Right ventricle myocardium superior (tissue), 1 donor: ENCODE measurements at regions not wholly inside any gene's neighbourhood (a gene's known extent, or its start where the extent isn't known, plus 50 kb on each side); places are given as distances from the start of the nearest gene placed in this dataset.

Experiments used
- ATAC-seq: fragments of 200-7000 bp; cut with Tn5 transposase; one replicate; pipeline ENCODE4 v1.9.1; 2020; ENCODE audit warnings: mild to moderate bottlenecking; ENCODE audit not compliant: poor library complexity
- DNase-seq: peaks from one replicate; pipeline ENCODE4 v3.0.0-alpha.2; 2020
- intact Hi-C: fragments of 100-400 bp; cut with DNase I; formaldehyde crosslinking; loops from one replicate; pipeline ENCODE4 v1.11.2; 2022
- donor health status: DM: no; HTN: yes; CAD: no; lungs with severe emphysema.

DNA sequence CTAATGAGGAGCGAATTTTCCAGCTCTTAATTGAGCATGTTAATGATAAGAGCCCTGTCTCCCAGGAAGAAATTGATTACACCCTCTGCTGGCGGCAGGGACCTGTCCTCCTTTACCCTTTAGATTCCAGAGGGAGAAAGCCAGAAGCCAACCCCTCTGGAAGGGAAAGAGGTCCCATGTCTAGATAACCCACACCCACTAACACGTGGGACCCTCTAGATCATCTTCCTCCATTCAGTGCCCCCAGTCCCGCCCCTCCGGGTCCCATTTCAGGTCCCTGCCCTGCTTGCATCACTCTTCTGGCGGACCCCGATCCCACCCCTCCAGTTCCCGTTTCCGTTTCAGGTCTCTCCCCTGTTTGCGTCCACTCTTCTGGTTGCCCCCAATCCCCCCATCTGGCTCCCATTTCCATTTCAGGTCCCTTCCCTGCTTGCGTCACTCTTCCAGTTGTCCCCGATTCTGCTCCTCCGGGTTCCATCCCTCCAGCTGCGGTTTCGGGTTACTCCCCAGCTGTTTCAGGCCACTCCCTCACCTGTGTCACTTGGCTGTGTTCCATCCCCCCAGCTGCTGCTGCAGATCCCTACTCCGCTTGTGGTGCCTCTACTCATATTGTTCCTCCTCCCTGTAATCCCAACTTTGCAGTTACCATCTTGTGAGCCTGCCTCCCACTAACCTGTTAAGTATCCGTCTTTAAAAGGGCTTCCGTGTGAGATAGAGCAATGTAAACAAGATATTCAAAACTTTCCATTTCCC is 202.4 kb downstream of the SH2D4B start:
- DNase-seq (no peak), ATAC-seq (no peak)
- intact Hi-C loops = no loop called here

- intact Hi-C loops = no loop called here
- ATAC-seq = no peak
- DNase-seq = no peak
These were observed 203.6 kb downstream of the SH2D4B start for GRCh38 chr10:80741278-80741677.

DNA sequence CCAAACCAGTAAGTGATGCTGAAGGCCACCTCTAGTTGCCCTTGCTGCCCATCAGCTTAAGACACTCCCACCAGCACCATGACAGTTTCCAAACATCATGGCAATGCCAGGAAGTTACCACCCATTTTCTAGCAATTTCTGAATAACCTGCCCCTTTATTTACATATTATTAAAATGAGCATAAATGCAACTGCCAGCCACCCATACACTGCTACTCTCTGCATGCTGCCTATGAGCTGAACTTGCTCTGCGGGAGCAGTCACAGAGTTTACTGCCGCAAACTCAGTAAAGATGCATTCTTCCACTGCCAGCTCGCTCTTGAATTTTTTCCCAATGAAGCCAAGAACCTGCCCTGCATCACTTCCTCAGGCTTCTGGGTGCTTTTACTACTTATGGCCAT is 212.6 kb downstream of the SH2D4B start:
- DNase-seq (no peak), ATAC-seq (no peak)
- intact Hi-C loops = no loop called here

- DNase-seq (no peak), ATAC-seq (no peak)
- intact Hi-C loops = no loop called here
These were observed 214.2 kb downstream of the SH2D4B start for GRCh38 chr10:80751940-80752339.

DNA sequence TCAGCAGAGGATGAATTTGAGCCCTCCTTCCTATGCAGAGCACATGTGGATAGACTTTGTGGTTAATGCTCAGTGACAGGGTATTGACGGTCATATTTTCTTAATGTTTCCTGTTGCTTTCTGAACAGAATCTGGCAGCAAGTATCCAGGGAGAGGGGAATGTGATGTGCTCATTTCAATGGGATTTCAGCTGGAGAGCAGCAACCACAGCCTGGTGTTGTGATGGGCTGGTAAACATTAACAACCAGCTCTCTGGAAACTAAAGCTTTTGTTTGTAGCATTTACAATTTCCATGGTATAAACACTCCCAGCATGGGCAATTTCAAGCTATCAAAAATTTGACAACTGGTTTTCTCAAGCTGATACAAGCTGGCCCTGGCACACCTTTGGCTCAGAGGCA is 215.9 kb downstream of the SH2D4B start:
- ATAC-seq (no peak), DNase-seq (no peak)
- intact Hi-C loops = no loop called here

DNA sequence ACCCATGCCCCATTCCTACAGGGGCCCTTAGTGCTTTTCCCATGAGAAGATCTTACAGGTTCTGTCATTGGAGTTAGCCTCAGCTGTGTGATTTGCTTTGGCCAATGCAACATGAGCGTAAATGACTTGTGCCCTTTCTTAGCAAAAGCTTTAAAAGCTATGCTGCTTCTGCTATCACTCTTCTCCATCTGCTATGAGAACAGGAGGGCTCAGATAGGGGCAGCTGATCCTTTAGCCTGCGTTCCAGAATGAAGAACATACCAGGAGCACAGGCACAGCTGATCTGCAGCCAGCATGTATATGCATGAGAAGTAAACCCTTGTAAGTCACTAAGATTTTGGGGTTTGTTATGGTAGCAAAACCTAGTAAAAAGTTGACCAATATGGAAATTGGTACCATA is 218.2 kb downstream of the SH2D4B start:
- intact Hi-C loops = no loop called here
- ATAC-seq = no peak

DNA sequence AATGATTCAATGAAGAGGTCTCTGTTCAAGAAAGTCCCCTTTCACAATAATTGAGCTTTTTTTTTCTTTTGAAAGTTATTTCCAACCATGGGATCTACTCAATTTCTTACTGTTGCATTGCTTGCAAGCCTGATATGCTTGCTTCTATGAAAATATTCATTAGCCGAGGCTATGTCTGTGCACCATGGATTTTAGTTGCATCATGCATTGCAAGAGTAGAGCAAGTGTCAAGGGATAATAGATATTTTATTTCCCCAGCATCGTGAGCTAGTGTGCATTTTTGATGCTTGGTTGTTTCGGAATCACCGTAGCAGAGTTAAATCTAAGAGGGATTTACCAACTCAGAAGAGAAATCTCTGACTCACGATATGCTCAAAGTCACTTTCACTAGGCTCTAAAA is 222.0 kb downstream of the SH2D4B start:
- intact Hi-C loops = no loop called here
- DNase-seq = no peak
- no peak for ATAC-seq

More for the DNA sequence above, 218.2 kb downstream of the SH2D4B start:
- no peak for DNase-seq

DNA sequence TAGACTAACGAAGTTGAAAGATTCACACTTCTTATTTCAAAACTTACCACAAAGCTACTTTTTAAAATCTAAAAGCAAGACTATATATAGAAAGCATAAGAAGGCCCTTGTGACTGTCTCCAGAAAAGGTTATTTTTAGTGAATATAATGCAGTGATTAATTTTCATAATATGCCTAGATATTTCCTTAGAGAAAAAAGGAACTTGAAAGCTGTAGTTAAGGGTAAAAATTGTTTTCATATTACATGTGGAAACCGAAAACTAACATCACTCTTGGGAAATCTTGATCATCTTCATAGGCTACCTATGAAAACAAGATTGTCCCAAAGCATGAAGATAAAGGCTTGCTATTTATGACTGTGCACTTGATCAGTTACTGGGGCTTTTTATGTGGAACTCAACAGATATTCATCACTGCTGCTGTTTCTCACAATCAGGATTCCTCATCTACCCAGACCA is 223.2 kb downstream of the SH2D4B start:
- ATAC-seq = no peak
- no peak for DNase-seq
- intact Hi-C loops = no loop called here

DNA sequence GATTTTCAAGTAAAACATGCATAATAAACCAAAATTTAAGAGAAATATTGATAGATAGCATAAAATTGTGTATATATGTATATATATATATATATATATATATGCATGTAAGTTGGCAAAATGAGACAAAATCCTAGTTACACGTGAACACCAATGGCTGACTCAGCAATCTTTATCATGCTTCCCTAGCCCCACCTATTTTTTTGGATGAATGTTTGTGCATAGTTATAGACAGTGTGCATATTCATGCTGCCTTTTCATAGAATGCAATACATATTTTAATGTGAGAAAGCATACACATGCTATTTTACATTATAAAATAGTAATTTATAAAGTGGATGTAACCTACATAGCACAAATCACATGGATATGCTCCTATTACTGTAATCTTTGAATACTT is 230.3 kb downstream of the SH2D4B start:
- ATAC-seq (no peak), DNase-seq (no peak)
- intact Hi-C loops = no loop called here

- intact Hi-C loops = no loop called here
- ATAC-seq (no peak), DNase-seq (no peak)
These were observed 232.0 kb downstream of the SH2D4B start for GRCh38 chr10:80769700-80770160.

DNA sequence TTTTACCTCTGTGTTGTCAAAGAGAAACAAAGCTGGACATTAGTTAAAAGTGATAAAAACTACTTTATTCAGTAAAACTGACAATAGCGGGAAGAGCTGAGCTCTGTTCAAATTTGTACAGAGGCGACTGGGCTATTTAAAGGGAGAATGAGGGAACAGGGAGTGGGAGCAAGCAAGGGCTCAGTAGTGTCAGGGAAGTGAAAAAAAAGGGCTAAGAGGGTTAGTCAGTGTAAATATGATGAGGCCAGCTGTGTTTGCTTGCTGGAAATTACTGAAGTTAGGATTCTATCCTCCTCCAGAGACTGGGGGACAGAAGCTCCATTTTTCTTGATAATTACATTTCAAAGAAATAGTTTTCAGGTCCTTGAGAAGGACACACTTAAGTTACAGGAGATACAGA is 232.5 kb downstream of the SH2D4B start:
- ATAC-seq (no peak), DNase-seq (no peak)
- intact Hi-C loops = no loop called here

DNA sequence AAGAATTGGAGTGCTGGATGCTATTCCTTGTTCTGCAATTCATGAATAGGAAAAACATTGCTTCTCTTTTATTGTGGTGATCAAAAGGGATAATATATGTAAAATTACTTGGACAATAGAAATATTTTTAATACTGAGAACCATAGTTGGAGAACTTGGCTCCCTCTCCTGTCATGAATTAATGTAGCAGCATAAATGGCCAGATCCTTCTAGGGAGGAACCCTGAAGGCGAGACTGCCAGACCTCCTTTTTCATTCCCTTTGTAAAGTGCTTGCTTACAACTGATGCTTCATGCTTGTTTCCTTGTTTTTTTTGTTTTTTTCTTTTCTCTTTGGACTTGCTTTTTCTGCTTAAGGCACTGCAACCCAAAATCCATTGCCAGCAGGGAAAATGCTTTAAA is 233.6 kb downstream of the SH2D4B start:
- DNase-seq = no peak
- ATAC-seq = no peak
- intact Hi-C loops = no loop called here

- ATAC-seq (no peak), DNase-seq (no peak)
- intact Hi-C loops = no loop called here
These were observed 234.3 kb downstream of the SH2D4B start for GRCh38 chr10:80771902-80772555.

DNA sequence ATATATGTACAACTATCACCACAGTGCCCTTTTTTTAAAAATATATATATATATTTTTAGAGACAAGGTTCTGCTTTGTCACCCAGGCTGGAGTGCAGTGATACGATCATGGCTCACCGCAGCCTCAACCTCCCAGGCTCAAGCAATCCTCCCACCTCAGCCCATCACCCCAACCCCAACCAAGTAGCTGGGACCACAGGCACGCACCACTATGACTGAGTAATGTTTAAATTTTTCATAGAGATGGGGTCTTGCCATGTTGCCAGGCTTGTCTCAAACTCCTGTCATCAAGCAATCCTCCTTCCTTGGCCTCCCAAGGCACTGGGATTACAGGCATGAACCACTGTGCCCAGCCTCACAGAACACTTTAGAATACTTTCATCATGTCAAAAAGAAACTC is 234.9 kb downstream of the SH2D4B start:
- intact Hi-C loops = no loop called here
- ATAC-seq (no peak), DNase-seq (no peak)

- no peak for DNase-seq
- intact Hi-C loops = no loop called here
- ATAC-seq = no peak
These were observed 247.0 kb downstream of the SH2D4B start for GRCh38 chr10:80784695-80785094.

- DNase-seq (no peak), ATAC-seq (no peak)
These were observed 248.6 kb downstream of the SH2D4B start for GRCh38 chr10:80786322-80786721.

DNA sequence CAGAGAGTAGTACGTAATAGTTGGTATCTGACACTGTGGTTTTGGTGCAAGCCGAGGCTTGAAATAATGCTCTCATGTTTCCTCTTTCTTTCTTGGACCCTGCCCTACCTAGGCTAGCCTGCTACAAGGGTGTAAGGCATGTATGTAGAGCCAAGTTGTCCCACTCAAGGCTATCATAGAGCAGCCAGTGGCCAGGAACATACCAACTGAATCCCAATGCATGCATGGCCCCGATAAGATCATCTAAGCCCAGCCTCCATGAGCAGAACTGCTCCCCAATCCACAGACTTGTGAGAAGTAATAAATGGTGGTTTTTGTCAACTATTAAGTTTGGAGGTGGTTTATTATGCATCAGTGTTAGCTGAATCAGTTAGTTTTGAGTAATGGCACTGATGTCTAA is 250.2 kb downstream of the SH2D4B start:
- intact Hi-C loops = no loop called here
- ATAC-seq = no peak
- DNase-seq = no peak

More at GRCh38 chr10:80786322-80786721, 248.6 kb downstream of the SH2D4B start:
- intact Hi-C loops = no loop called here

DNA sequence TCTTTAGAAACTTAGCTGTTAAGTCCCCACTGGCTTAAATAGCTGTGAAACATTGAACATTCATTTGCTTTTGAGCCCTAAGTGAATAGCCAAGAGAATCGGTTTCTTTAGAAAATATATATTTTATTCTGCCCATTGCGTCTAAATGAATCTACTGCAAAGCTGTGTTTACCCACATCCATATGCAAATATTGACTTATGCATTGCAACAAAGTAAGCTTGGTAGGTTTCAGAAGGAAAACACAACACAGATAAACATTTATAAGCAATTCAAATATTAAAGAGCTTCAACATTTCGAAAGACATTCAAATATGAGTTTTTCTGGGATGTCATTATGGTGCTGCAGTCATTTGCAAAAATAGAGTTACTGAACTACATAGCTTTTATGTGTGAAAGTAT is 257.3 kb downstream of the SH2D4B start:
- intact Hi-C loops = no loop called here
- ATAC-seq (no peak), DNase-seq (no peak)

- intact Hi-C loops = no loop called here
- no peak for ATAC-seq
- DNase-seq = no peak
These were observed 267.8 kb downstream of the SH2D4B start for GRCh38 chr10:80805343-80806020.

- intact Hi-C loops = no loop called here
- DNase-seq (no peak), ATAC-seq (no peak)
These were observed 276.5 kb downstream of the SH2D4B start for GRCh38 chr10:80814147-80814652.
